Left ventricle myocardium inferior (tissue), 1 donor: ENCODE measurements at regions not wholly inside any gene's neighbourhood (a gene's known extent, or its start where the extent isn't known, plus 50 kb on each side); places are given as distances from the start of the nearest gene placed in this dataset.

ENCODE experiments used
- DNase-seq: peaks from one replicate; pipeline ENCODE4 v3.0.0-alpha.2; 2020
- H3K27ac ChIP-seq: fragments of 200-600 bp; replicated peaks from 2 replicates; pipeline ENCODE4 v1.8.0; 2021
- H3K27me3 ChIP-seq: fragments of 200-600 bp; 2 replicates; pipeline ENCODE4 v1.8.0; 2021; ENCODE audit warnings: low read depth
- H3K36me3 ChIP-seq: fragments of 200-600 bp; 2 replicates; pipeline ENCODE4 v1.8.0; 2021
- H3K4me1 ChIP-seq: fragments of 200-600 bp; 2 replicates; pipeline ENCODE4 v1.8.0; 2021
- H3K4me3 ChIP-seq: fragments of 200-600 bp; 2 replicates; pipeline ENCODE4 v1.8.0; 2021; ENCODE audit warnings: mild to moderate bottlenecking, moderate library complexity
- H3K9me3 ChIP-seq: fragments of 200-600 bp; replicated peaks from 2 replicates; pipeline ENCODE4 v1.8.0; 2021
- intact Hi-C: fragments of 100-400 bp; cut with micrococcal nuclease; formaldehyde crosslinking; loops from one replicate; pipeline ENCODE4 v1.11.0; 2022
- TF ChIP-seq, protein P1 (sequence below): fragments of 200-600 bp; IDR thresholded peaks from 2 replicates; pipeline ENCODE4 v1.8.0; 2021; ENCODE audit warnings: antibody characterized with exemption, mild to moderate bottlenecking, borderline replicate concordance
- donor health status: DM: no; HTN: yes; CAD: no; lungs with severe emphysema.

DNA sequence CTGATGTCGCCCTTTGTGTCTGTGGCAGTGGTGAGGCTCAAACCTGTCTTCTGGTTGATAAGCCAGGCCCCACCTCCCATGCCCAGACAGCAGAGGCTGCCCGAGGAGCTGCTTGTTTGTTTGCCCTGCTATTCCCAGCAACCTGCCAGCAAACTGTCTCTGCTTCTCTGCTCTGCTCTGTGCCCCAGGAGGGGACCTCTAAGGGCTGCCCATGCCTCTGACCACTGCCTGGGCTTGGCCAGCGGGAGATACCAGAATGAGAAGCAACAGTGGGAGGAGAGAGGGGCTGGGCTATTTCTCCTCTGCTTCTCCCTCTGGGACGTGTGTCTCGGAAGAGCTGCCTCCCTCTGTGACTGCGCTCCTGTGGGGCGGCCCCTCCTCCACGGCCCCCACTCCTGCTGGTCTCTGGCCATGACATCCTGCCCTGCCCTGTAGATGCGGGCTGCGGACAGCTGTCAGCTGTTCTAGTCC lies 213.1 kb downstream of the RPLP1 start:
- H3K27me3 ChIP-seq = peaks cover 62% of the 10 kb centered on the region
- no peak overlapping the region for H3K4me3 ChIP-seq
- TF ChIP-seq, protein P1, sequence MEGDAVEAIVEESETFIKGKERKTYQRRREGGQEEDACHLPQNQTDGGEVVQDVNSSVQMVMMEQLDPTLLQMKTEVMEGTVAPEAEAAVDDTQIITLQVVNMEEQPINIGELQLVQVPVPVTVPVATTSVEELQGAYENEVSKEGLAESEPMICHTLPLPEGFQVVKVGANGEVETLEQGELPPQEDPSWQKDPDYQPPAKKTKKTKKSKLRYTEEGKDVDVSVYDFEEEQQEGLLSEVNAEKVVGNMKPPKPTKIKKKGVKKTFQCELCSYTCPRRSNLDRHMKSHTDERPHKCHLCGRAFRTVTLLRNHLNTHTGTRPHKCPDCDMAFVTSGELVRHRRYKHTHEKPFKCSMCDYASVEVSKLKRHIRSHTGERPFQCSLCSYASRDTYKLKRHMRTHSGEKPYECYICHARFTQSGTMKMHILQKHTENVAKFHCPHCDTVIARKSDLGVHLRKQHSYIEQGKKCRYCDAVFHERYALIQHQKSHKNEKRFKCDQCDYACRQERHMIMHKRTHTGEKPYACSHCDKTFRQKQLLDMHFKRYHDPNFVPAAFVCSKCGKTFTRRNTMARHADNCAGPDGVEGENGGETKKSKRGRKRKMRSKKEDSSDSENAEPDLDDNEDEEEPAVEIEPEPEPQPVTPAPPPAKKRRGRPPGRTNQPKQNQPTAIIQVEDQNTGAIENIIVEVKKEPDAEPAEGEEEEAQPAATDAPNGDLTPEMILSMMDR = no peak
- intact Hi-C loops = no loop called here
- no peak overlapping the region for H3K27ac ChIP-seq
- no peaks in the 10 kb centered on the region for H3K9me3 ChIP-seq
- H3K4me1 ChIP-seq = peaks cover 23% of the 10 kb centered on the region
- H3K36me3 ChIP-seq = no peaks in the 10 kb centered on the region
- no peak for DNase-seq

DNA sequence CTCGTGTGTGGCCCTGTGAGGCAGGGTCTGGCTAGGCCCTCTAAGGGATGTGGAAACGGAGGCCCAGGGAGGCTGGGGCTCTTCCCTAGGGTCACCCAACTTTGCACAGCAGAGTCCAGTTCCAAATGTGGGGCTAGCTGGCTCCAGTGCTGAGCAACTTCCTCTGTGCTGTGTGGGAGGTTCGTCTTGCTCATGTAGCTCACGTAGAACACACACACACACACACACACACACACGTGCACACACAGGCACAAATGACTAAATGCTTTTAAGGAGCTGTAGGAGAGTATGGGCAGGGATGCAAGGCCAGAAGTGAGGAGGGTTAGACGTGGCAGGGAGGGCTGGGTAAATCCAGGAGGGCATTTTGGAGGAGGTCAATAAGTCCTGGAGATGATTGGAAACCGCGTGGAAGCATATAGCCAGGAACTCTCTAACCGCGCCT lies 213.8 kb downstream of the RPLP1 start:
- Histone ChIP-seq H3K4me1 (peaks cover 23% of the 10 kb centered on the region), H3K27ac (no peak overlapping the region), H3K9me3 (no peaks in the 10 kb centered on the region), H3K36me3 (no peaks in the 10 kb centered on the region), H3K27me3 (peaks cover 60% of the 10 kb centered on the region), H3K4me3 (no peak overlapping the region)
- TF ChIP-seq, protein P1 = no peak
- DNase-seq = peak; percentile 25
- intact Hi-C loops = no loop called here

DNA sequence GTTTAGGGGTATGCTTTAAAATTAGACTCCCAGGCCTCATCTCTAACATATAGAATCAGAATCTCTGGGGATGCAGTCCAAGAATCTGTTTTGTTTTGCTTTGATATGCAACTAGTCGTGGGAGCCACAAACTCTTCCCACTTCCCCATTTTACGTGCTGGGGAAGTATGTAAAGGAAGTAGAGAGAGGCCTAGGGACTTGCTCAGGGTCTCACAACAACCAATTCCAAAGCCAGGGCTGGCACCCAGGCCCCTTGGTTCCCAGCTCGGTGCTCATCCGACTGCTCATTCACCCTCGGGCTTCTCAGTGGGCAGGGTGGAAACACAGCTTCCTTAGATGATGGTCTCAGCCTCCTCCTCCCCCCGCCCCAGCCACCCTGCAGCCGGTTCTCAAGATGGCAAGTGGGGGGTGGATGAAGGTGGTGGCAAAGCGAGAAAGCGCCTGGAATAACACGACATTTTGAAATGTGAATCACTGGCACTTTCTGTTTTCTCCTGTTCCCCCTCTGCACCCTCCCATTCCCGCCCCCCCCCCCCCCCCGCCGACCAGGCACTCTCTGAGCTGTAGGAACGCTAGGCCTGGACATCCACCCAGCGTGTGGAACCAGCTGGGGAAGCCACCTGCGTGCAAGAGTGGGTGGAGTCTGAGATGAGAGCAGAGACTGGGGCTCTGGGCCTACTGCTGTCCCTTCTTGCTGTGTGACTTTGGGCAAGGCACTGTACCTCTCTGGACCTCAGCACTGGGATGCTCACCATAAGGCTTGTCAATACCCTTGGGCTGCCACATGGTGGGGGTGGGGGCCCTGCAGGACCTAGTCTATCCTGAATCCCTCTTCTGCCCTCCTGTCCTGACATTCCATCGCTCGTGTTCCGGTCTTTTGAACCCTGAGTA lies 214.5 kb downstream of the RPLP1 start:
- DNase-seq = no peak
- no peaks in the 10 kb centered on the region for H3K36me3 ChIP-seq
- H3K4me3 ChIP-seq = no peak overlapping the region
- no peak overlapping the region for H3K27ac ChIP-seq
- H3K27me3 ChIP-seq = peaks cover 60% of the 10 kb centered on the region
- intact Hi-C loops = no loop called here
- TF ChIP-seq, protein P1 = no peak
- H3K4me1 ChIP-seq = peaks cover 23% of the 10 kb centered on the region
- H3K9me3 ChIP-seq = no peaks in the 10 kb centered on the region

DNA sequence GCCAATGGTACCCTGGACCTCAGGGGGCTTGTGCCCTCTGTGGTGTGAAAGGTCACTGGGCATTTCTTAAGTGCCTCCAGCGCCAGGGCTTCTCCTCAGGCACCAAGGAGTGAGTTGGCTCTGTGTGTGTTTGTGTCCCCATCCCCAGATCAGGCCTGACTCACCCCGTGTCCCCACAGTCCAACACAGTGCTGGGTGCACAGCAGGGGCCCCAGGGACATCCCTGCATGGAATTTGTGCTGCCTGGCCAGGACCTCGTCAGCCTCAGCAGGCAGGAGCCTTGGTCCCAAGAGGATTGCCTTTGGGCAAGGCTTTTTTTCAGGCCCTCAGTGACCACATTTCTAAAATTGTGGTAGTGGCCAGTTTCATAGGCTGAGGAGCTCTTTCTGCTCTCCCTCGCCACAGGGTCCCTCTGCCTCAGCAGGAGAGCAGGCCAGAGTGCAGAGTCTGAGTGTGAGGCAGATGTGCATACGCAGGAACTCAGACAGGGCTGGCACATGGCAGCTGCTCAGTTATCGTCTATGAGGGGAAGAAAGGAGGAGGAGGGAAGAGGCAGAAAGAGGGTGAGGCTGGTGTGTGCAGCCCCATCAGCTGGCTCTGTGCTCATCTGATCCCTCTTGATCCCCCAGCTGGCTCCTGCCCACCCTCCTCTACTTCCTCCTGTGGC lies 215.6 kb downstream of the RPLP1 start:
- intact Hi-C loops = no loop called here
- TF ChIP-seq, protein P1 = no peak
- Histone ChIP-seq H3K27ac (no peak overlapping the region), H3K36me3 (no peaks in the 10 kb centered on the region), H3K4me3 (no peak overlapping the region), H3K27me3 (peaks cover 60% of the 10 kb centered on the region), H3K4me1 (peaks cover 23% of the 10 kb centered on the region), H3K9me3 (no peaks in the 10 kb centered on the region)
- DNase-seq = no peak

DNA sequence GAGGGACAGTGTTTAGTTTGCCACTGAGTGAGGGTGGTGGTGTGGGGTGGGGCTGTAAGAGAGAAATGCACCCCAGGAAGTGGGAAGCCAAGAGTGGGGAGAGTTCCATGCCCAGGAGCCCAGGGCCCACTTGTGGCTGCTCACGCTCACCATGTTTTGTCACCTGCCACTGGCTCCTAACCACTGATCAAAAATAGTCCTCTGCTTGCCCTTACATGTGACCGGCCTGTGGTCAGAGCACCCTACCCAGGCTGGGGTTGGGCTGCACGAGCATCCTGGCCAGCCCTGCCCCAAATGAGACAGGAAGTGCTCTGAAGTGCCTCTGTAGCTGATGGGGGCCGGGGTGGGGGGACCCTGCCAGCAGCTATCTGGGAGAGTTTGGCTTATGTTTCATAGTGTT lies 216.3 kb downstream of the RPLP1 start:
- no peak for DNase-seq
- no peak overlapping the region for H3K27ac ChIP-seq
- H3K9me3 ChIP-seq = no peaks in the 10 kb centered on the region
- peaks cover 23% of the 10 kb centered on the region for H3K4me1 ChIP-seq
- no peaks in the 10 kb centered on the region for H3K36me3 ChIP-seq
- peaks cover 60% of the 10 kb centered on the region for H3K27me3 ChIP-seq
- no peak overlapping the region for H3K4me3 ChIP-seq
- intact Hi-C loops = no loop called here
- TF ChIP-seq, protein P1 = no peak
